ENCODE measurements at regions not wholly inside any gene's neighbourhood (a gene's known extent, or its start where the extent isn't known, plus 50 kb on each side); places are given as distances from the start of the nearest gene placed in this dataset.

GRCh38 chr7:136698977-136699376 is 169.5 kb upstream of the CHRM2 start:
- ATAC-seq (no peak), DNase-seq (ENCODE audit: low read depth, low spot score) (no peak)
- no TSS peak for BruUV-seq (replicated peaks)
- no peaks in the 10 kb centered on the region for H3K36me3 ChIP-seq (ENCODE audit: control insufficient read depth, insufficient read depth, low read length)
- TF ChIP-seq POLR2AphosphoS5 (IDR thresholded peaks at IDR 0.05; ENCODE audit: low read depth, low read length) = no peak
- TF ChIP-seq TCF7L2 (IDR thresholded peaks at IDR 0.05; ENCODE audit: low read depth, low read length) = no peak
- no peak for TF ChIP-seq CTCF (IDR thresholded peaks at IDR 0.05)
- TF ChIP-seq REST (IDR thresholded peaks at IDR 0.05; ENCODE audit: insufficient read depth in 1 of 2, low read depth in 2 of 2, low read length in 1 of 2) = no peak
- no peak for TF ChIP-seq SIN3A (IDR thresholded peaks at IDR 0.05; ENCODE audit: borderline replicate concordance, insufficient read depth, low read depth, low read length)
- no peak overlapping the region for H3K27ac ChIP-seq (ENCODE audit: low read length)
- H3K4me1 ChIP-seq (ENCODE audit: control insufficient read depth, insufficient read depth, low read length) = no peaks in the 10 kb centered on the region
- in situ Hi-C loops (cut with HindIII; ENCODE audit: low pct_unique_long_range_greater_than_20kb, low sequenced_read_pairs) (no loop called here), intact Hi-C loops (cut with micrococcal nuclease; ENCODE audit: unreplicated experiment) (no loop called here)
- no peaks in the 10 kb centered on the region for H3K27me3 ChIP-seq (ENCODE audit: control insufficient read depth, insufficient read depth, low read length)
- no peak overlapping the region for H3K4me3 ChIP-seq (ENCODE audit: low read depth in 2 of 2, low read length in 2 of 2)
- ChIA-PET POLR2A (no interaction called here), CTCF (no interaction called here)
- H3K9me3 ChIP-seq (ENCODE audit: control insufficient read depth, insufficient read depth, low read depth, low read length) = 0 out of 2 replicates have a peak, but pooled peaks cover 2% of the 10 kb centered on the region

GRCh38 chr7:136698231-136698630 is 170.2 kb upstream of the CHRM2 start:
- intact Hi-C loops (cut with micrococcal nuclease; ENCODE audit: unreplicated experiment) (no loop called here), in situ Hi-C loops (cut with HindIII; ENCODE audit: low pct_unique_long_range_greater_than_20kb, low sequenced_read_pairs) (no loop called here)
- ATAC-seq (no peak), DNase-seq (ENCODE audit: low read depth, low spot score) (no peak)
- BruUV-seq (replicated peaks) = no TSS peak
- no peaks in the 10 kb centered on the region for H3K36me3 ChIP-seq (ENCODE audit: control insufficient read depth, insufficient read depth, low read length)
- H3K27me3 ChIP-seq (ENCODE audit: control insufficient read depth, insufficient read depth, low read length) = no peaks in the 10 kb centered on the region
- no peak overlapping the region for H3K4me3 ChIP-seq (ENCODE audit: low read depth in 2 of 2, low read length in 2 of 2)
- TF ChIP-seq CTCF (IDR thresholded peaks at IDR 0.05) (no peak), POLR2AphosphoS5 (IDR thresholded peaks at IDR 0.05; ENCODE audit: low read depth, low read length) (no peak)
- no peak overlapping the region for H3K27ac ChIP-seq (ENCODE audit: low read length)
- POLR2A ChIA-PET = no interaction called here
- H3K9me3 ChIP-seq (ENCODE audit: control insufficient read depth, insufficient read depth, low read depth, low read length) = no peaks in the 10 kb centered on the region
- CTCF ChIA-PET = no interaction called here
- no peaks in the 10 kb centered on the region for H3K4me1 ChIP-seq (ENCODE audit: control insufficient read depth, insufficient read depth, low read length)

- intact Hi-C loops (cut with micrococcal nuclease; ENCODE audit: unreplicated experiment) (no loop called here), in situ Hi-C loops (cut with HindIII; ENCODE audit: low pct_unique_long_range_greater_than_20kb, low sequenced_read_pairs) (no loop called here)
- H3K4me1 ChIP-seq (ENCODE audit: control insufficient read depth, insufficient read depth, low read length) = no peaks in the 10 kb centered on the region
- no peak overlapping the region for H3K27ac ChIP-seq (ENCODE audit: low read length)
- ChIA-PET POLR2A (no interaction called here), CTCF (no interaction called here)
- no peak for ATAC-seq
- H3K9me3 ChIP-seq (ENCODE audit: control insufficient read depth, insufficient read depth, low read depth, low read length) = no peaks in the 10 kb centered on the region
- no peak for DNase-seq (ENCODE audit: low read depth, low spot score)
- H3K27me3 ChIP-seq (ENCODE audit: control insufficient read depth, insufficient read depth, low read length) = no peaks in the 10 kb centered on the region
- no peak overlapping the region for H3K4me3 ChIP-seq (ENCODE audit: low read depth in 2 of 2, low read length in 2 of 2)
- TF ChIP-seq REST (IDR thresholded peaks at IDR 0.05; ENCODE audit: insufficient read depth in 1 of 2, low read depth in 2 of 2, low read length in 1 of 2) (no peak), SIN3A (IDR thresholded peaks at IDR 0.05; ENCODE audit: borderline replicate concordance, insufficient read depth, low read depth, low read length) (no peak), TCF7L2 (IDR thresholded peaks at IDR 0.05; ENCODE audit: low read depth, low read length) (no peak), CTCF (IDR thresholded peaks at IDR 0.05) (no peak), POLR2AphosphoS5 (IDR thresholded peaks at IDR 0.05; ENCODE audit: low read depth, low read length) (no peak)
- no TSS peak for BruUV-seq (replicated peaks)
- H3K36me3 ChIP-seq (ENCODE audit: control insufficient read depth, insufficient read depth, low read length) = no peaks in the 10 kb centered on the region
These were observed 171.2 kb upstream of the CHRM2 start for GRCh38 chr7:136697271-136697670.

Data from Panc1 (cell line).